ENCODE measurements at regions not wholly inside any gene's neighbourhood (a gene's known extent, or its start where the extent isn't known, plus 50 kb on each side); places are given as distances from the start of the nearest gene placed in this dataset.

GRCh38 chr3:177438596-177439220, 241.4 kb upstream of the TBL1XR1 start:
- intact Hi-C loops (cut with micrococcal nuclease): no loop called here
- Histone ChIP-seq H3K4me3 (no peak overlapping the region), H3K9me3 (replicated peaks) (no peaks in the 10 kb centered on the region), H3K27ac (replicated peaks) (no peak overlapping the region), H3K36me3 (no peaks in the 10 kb centered on the region), H3K4me1 (peaks cover 4% of the 10 kb centered on the region), H3K27me3 (ENCODE audit: low read depth) (no peaks in the 10 kb centered on the region)
- TF ChIP-seq CTCF (IDR thresholded peaks at IDR 0.05; ENCODE audit: borderline replicate concordance): no peak
- DNase-seq: no peak

- no peak for TF ChIP-seq CTCF (IDR thresholded peaks at IDR 0.05; ENCODE audit: borderline replicate concordance)
- Histone ChIP-seq H3K27ac (replicated peaks) (no peak overlapping the region), H3K36me3 (no peaks in the 10 kb centered on the region), H3K4me3 (no peak overlapping the region), H3K27me3 (ENCODE audit: low read depth) (no peaks in the 10 kb centered on the region), H3K4me1 (peaks cover 5% of the 10 kb centered on the region), H3K9me3 (replicated peaks) (no peaks in the 10 kb centered on the region)
- intact Hi-C loops (cut with micrococcal nuclease): no loop called here
- DNase-seq: no peak
Observed at GRCh38 chr3:177439694-177440269, 242.5 kb upstream of the TBL1XR1 start.

GRCh38 chr3:177440456-177441104, 243.3 kb upstream of the TBL1XR1 start:
- no peak for TF ChIP-seq CTCF (IDR thresholded peaks at IDR 0.05; ENCODE audit: borderline replicate concordance)
- Histone ChIP-seq H3K4me1 (peaks cover 5% of the 10 kb centered on the region), H3K27me3 (ENCODE audit: low read depth) (no peaks in the 10 kb centered on the region), H3K36me3 (no peaks in the 10 kb centered on the region), H3K4me3 (no peak overlapping the region), H3K27ac (replicated peaks) (no peak overlapping the region), H3K9me3 (replicated peaks) (no peaks in the 10 kb centered on the region)
- intact Hi-C loops (cut with micrococcal nuclease): no loop called here
- no peak for DNase-seq

GRCh38 chr3:177441276-177441812, 244.1 kb upstream of the TBL1XR1 start:
- no peak for TF ChIP-seq CTCF (IDR thresholded peaks at IDR 0.05; ENCODE audit: borderline replicate concordance)
- peaks cover 5% of the 10 kb centered on the region for H3K4me1 ChIP-seq
- H3K27ac ChIP-seq (replicated peaks): no peak overlapping the region
- intact Hi-C loops (cut with micrococcal nuclease): no loop called here
- no peaks in the 10 kb centered on the region for H3K9me3 ChIP-seq (replicated peaks)
- no peak for DNase-seq
- no peaks in the 10 kb centered on the region for H3K27me3 ChIP-seq (ENCODE audit: low read depth)
- no peaks in the 10 kb centered on the region for H3K36me3 ChIP-seq
- H3K4me3 ChIP-seq: no peak overlapping the region

- Histone ChIP-seq H3K27ac (replicated peaks) (no peak overlapping the region), H3K9me3 (replicated peaks) (no peaks in the 10 kb centered on the region), H3K4me1 (peaks cover 5% of the 10 kb centered on the region), H3K27me3 (ENCODE audit: low read depth) (no peaks in the 10 kb centered on the region), H3K4me3 (no peak overlapping the region), H3K36me3 (no peaks in the 10 kb centered on the region)
- DNase-seq: no peak
- TF ChIP-seq CTCF (IDR thresholded peaks at IDR 0.05; ENCODE audit: borderline replicate concordance): no peak
- intact Hi-C loops (cut with micrococcal nuclease): no loop called here
Observed at GRCh38 chr3:177441813-177442646, 244.7 kb upstream of the TBL1XR1 start.

Data from left ventricle myocardium inferior (tissue), 1 donor.